ENCODE measurements at regions not wholly inside any gene's neighbourhood (a gene's known extent, or its start where the extent isn't known, plus 50 kb on each side); places are given as distances from the start of the nearest gene placed in this dataset.

GRCh38 chr10:28996345-28996744 is 292.5 kb upstream of the LYZL1 start:
- no peak for FAIRE-seq

DNA sequence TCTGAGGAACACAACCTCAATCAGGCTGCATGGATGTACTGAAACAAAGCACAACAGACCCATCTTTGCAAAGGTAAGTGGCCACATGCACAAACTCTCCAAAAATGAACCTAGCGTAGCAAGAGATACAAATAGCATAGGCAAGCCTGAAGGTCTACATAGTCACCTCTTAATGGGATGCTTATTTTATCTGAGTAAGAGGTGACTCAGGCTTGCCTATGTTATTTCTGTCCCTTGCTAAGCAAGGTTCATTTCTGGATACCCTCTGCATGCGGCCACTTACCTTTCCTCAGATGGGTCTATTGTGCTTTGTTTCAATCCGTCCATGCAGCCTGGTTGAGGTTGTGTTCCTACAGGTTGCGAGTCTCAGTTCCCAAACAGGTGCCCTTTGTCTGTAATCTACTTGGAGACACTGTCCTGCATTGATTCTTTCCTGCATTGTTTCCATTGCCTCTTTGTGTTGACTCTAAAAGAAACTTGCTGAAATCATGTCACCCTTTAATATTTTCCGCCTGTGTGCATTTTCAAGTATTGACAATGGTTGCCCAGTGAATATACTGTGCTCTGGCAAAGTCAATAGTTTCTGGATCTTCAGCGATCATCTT is 291.8 kb upstream of the LYZL1 start:
- no peak for FAIRE-seq

DNA sequence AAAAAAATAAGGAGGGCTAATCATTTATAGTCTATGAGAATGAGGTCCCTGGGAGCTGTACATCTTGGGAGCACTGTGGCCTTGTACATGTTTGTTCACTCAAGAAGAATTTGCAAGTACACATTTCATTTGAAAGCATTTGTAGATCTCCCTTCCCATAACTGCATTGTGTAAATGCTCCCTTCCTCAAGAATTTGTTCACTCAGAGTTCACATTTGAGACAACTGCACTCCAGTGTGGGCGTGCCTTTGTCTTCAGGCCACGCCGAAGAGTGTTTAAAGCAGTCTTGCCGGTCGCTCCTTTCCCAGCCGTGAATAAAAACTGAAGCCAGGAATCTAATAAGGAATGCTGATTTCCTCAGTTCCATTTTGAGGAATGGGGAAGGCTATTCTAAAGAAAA is 291.1 kb upstream of the LYZL1 start:
- FAIRE-seq: no peak

- no peak for FAIRE-seq
These were observed 287.1 kb upstream of the LYZL1 start for GRCh38 chr10:29001801-29002200.

- peak; percentile 99 for FAIRE-seq
These were observed 285.9 kb upstream of the LYZL1 start for GRCh38 chr10:29003014-29003413.

DNA sequence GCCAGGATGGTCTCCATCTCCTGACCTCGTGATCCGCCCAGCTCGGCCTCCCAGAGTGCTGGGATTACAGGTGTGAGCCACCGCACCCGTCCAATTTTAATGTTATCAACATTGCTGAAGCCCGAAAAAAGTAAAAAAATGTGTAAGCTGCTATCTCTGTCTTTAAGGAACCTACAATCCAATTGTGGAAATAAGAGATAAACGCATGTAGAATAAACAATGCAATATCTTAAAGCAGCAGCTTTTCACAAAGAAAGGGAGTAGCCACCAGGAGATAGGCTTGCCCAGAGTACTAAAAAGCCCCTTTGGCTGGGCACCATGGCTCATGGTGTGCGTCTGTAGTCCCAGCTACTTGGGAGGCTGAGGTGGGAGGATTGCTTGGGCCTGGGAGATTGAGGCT is 282.9 kb upstream of the LYZL1 start:
- no peak for FAIRE-seq

- FAIRE-seq: no peak
These were observed 281.5 kb upstream of the LYZL1 start for GRCh38 chr10:29007370-29007747.

DNA sequence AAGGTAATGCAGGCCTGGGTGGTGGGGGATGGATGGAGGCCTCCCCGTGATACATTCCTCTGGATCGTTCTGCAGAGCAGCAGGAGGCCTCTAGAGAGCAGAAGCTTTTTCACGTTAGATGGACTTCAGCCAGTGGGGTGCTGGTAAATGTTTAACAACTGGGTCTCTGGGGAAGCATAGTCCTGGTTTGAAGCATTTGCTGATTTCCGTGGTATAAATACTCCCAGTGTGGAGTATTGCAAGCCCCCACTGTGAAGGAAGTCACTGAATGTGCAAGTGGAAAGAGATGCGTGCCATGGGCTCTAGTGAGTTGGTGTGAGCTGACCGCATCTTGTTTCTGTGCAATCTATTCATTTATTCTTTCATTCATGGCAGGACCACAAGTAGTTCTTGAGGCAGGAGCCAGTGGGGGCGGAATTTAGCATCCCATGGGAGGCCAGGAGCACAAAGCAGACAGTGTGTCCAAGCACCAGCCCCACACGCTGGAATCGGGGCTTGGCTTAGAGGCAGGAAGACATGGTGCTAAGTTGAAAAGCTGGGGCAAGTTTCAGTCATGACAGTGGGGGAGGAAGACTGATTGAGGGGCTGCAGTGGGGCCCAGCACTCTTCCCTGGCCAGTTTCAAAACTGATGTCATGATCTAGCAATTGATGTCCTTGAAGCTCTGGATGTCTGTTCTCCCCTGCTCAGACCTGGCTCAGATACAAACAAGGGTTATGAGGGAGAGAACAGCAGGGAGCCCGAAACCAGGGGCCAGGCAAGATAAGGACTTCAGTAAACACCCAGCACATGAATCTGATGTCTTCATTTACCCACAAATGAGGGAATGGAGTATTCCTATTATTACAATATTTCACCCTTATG is 280.9 kb upstream of the LYZL1 start:
- FAIRE-seq: no peak

DNA sequence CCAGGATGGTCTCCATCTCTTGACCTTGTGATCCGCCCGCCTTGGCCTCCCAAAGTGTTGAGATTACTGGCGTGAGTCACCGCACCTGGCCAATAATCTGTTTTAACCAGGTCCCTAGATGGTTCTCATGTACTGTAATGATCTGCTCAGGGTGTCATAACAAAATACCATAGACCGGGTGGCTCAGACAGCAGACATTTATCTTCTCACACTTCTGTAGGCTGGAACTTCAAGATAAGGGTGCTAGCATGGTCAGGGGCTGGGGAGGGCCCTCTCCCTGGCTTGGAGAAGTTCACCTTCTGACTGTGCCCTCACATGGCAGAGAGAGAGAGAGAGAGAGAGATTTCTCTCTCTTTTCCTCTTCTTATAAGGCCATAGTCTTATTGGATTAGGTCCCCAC is 279.4 kb upstream of the LYZL1 start:
- FAIRE-seq: no peak

DNA sequence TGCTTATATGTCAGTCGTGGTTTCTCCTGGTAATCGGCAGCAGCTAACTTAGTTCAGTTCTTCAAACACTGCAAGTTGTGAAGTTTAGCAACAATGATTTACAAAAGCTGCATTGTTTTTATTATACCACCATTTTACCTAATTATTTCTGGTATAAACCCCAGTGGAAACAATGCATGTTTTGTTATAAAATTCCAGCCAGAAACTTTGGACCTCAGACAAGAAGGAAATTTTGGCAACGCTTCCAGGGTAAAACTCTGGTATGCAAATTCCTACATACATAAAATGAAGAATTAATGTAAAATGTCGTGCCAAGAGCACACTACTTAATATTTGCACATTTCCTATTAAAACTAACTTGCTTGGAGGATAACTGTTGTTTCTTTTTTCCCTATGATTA is 277.4 kb upstream of the LYZL1 start:
- no peak for FAIRE-seq

DNA sequence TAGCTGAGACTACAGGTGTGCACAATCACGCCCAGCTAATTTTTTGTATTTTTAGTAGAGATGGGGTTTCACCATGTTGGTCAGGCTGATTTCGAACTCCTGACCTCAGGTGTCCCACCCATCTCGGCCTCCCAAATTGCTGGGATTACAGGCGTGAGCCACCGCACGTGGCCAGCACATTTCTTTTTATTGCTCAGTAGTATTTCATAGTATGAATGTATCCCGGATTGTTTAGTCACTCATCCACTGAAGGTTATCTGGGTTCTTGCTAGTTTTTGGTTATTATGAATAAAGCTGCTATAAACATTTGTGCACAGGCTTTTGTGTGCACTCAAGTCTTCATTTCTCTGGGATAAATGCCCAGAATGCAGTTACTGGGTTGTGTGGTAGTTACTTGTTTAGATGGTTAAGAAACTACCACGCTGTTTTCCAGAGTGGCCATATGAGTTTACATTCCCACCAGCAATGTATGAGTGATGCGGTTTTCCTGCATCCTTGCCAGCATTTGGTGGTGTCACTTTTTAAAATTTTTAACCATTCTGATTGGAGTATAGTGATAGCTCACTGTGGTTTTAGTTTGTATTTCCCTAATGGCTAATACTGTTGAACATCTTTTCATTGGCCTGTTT is 275.8 kb upstream of the LYZL1 start:
- no peak for FAIRE-seq

- FAIRE-seq: no peak
These were observed 267.3 kb upstream of the LYZL1 start for GRCh38 chr10:29021591-29021990.

DNA sequence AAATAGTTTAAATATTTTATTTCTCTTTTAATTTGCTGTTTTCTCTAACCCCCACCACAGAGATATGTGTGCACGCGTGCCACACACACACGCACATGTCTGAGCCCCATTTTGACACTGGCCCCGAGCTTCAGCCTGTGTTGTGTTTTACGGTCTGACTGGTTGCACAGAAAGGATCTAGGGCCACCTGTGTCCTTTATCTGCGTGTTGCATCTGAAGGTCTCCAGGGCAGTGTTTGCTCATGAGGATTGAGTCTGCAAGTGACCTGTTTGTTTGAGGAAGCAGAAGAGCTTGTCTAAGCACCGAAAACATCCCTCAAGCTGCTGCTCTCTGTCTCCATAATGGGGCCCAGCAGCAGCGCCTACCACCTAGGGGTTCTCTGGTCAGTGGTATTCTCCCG is 266.4 kb upstream of the LYZL1 start:
- no peak for FAIRE-seq

DNA sequence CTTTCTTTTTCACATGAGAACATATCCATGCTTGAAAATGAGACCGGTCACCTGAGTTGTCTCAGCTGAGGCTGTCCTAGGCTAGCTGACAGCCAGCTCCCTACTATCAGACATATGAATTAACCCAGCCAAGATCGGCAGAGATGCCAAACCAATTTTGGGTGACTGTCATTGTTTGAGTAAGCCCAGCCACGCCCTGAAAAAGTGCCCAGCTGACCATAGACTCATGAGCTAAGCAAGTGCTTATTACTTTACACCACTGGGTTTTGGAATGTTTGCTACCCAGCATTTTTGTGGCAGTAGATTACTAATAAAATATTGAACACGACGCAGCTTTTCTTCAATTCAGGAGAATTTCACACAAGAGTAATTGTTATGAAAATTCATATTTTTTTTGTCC is 265.2 kb upstream of the LYZL1 start:
- no peak for FAIRE-seq

- FAIRE-seq: no peak
These were observed 262.6 kb upstream of the LYZL1 start for GRCh38 chr10:29026065-29026797.

GRCh38 chr10:29026802-29027580 is 261.9 kb upstream of the LYZL1 start:
- no peak for FAIRE-seq

GRCh38 chr10:29028486-29028885 is 260.4 kb upstream of the LYZL1 start:
- FAIRE-seq: no peak

- FAIRE-seq: no peak
These were observed 258.0 kb upstream of the LYZL1 start for GRCh38 chr10:29030900-29031299.

- FAIRE-seq: no peak
These were observed 256.7 kb upstream of the LYZL1 start for GRCh38 chr10:29032169-29032568.

GRCh38 chr10:29033311-29033940 is 255.4 kb upstream of the LYZL1 start:
- no peak for FAIRE-seq

GRCh38 chr10:29034592-29034991 is 254.3 kb upstream of the LYZL1 start:
- FAIRE-seq: no peak

- no peak for FAIRE-seq
These were observed 253.1 kb upstream of the LYZL1 start for GRCh38 chr10:29035721-29036120.
